ENCODE measurements at regions not wholly inside any gene's neighbourhood (a gene's known extent, or its start where the extent isn't known, plus 50 kb on each side); places are given as distances from the start of the nearest gene placed in this dataset.

DNA sequence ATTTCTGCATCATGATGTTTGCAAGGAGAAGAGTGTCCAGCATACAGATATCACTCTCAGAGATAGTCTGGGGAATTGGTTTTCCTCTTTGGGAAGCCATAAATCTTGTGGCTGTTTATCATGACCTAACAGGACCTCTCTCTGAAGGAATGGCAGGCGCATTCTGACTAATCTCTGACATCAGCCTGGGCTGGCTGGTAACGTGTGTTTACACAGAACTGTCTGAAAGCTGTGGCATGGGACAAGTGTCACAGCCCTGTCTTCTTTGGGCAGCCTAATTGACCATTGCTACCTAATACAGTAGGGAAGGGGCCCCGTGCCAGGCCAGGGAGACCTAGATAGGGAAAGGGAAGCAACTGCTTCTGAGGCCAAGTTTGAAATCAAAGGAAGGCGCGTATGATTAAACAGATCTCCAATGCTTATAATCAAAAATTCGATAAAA, 73.9 kb upstream of the CABCOCO1 start:
- Histone ChIP-seq H2AFZ (replicated peaks; ENCODE audit: low read length, poor library complexity) (peak overlapping the region; percentile 0), H3K79me1 (ENCODE audit: low read depth in 1 of 2, low read length in 2 of 2) (no peaks in the 10 kb centered on the region), H3K18ac (ENCODE audit: low read depth, low read length) (no peak overlapping the region), H3K27ac (ENCODE audit: insufficient read depth, low read length) (no peak overlapping the region), H2BK5ac (ENCODE audit: low read depth, low read length, poor library complexity, severe bottlenecking) (no peak overlapping the region), H4K91ac (ENCODE audit: insufficient read depth, low read depth, low read length) (no peak overlapping the region), H3K36me3 (ENCODE audit: control insufficient read depth, insufficient read depth, low read length) (no peaks in the 10 kb centered on the region), H3K23ac (ENCODE audit: low read depth, low read length) (no peak overlapping the region), H3K9me1 (ENCODE audit: insufficient read depth, low read length) (peaks cover 5% of the 10 kb centered on the region), H3K9me3 (ENCODE audit: control insufficient read depth, insufficient read depth, low read length) (no peaks in the 10 kb centered on the region), H2BK120ac (ENCODE audit: low read depth, low read length) (no peak overlapping the region), H4K8ac (ENCODE audit: low read depth in 2 of 2, low read length in 2 of 2) (no peak overlapping the region; a peak in 1 of 4 replicates), H3K4ac (ENCODE audit: low read depth, low read length) (no peak overlapping the region), H3K4me3 (ENCODE audit: insufficient read depth, low read depth, low read length) (no peak overlapping the region), H2BK20ac (ENCODE audit: low read depth, low read length) (no peak overlapping the region), H3K56ac (ENCODE audit: extremely low read depth, insufficient read depth, low read length) (no peak overlapping the region), H3K4me1 (ENCODE audit: control insufficient read depth, insufficient read depth, low read length) (peaks cover 8% of the 10 kb centered on the region), H4K20me1 (ENCODE audit: insufficient read depth, low read length) (no peaks in the 10 kb centered on the region), H2AK9ac (replicated peaks; ENCODE audit: low read depth, low read length, poor library complexity) (no peak overlapping the region), H3K27me3 (ENCODE audit: control insufficient read depth, insufficient read depth, low read length) (no peaks in the 10 kb centered on the region), H3K4me2 (ENCODE audit: low read depth, low read length) (no peak overlapping the region), H4K5ac (ENCODE audit: low read depth, low read length) (no peak overlapping the region), H2AK5ac (ENCODE audit: low read depth, low read length) (no peak overlapping the region), H3K14ac (replicated peaks; ENCODE audit: low read depth, low read length) (no peak overlapping the region; the same call in 1 of the 2 replicates), H2BK15ac (ENCODE audit: low read depth, low read length) (no peak overlapping the region; the same call in 2 of the 3 replicates), H3K9ac (ENCODE audit: low read depth, low read length) (no peak overlapping the region)
- DNase-seq (peak; percentile 36), ATAC-seq (ENCODE audit: low read depth) (no peak; the same call in 1 of the 2 replicates)
- POLR2A ChIA-PET (ENCODE audit: unreplicated experiment), result no interaction called here
- dilution Hi-C loops (cut with HindIII; ENCODE audit: low sequenced_read_pairs, unreplicated experiment) (no loop called here), intact Hi-C loops (cut with micrococcal nuclease) (no loop called here), in situ Hi-C loops (cut with MboI; ENCODE audit: low sequenced_read_pairs) (no loop called here)
- no CpG with 5 or more reads among the region's 6 CpGs for WGBS, 2 experiments (ENCODE audit: extremely low coverage in 2 of 2, insufficient read length in 1 of 2)
- no peak for TF ChIP-seq MAZ (IDR thresholded peaks at IDR 0.05; ENCODE audit: borderline replicate concordance, low read depth, low read length)
- TF ChIP-seq, protein P1, sequence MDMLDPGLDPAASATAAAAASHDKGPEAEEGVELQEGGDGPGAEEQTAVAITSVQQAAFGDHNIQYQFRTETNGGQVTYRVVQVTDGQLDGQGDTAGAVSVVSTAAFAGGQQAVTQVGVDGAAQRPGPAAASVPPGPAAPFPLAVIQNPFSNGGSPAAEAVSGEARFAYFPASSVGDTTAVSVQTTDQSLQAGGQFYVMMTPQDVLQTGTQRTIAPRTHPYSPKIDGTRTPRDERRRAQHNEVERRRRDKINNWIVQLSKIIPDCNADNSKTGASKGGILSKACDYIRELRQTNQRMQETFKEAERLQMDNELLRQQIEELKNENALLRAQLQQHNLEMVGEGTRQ (IDR thresholded peaks at IDR 0.05; ENCODE audit: low read depth, low read length), result no peak
- no peak for TF ChIP-seq MAFK (IDR thresholded peaks at IDR 0.05; ENCODE audit: low read depth, low read length)
- TF ChIP-seq, protein P2, sequence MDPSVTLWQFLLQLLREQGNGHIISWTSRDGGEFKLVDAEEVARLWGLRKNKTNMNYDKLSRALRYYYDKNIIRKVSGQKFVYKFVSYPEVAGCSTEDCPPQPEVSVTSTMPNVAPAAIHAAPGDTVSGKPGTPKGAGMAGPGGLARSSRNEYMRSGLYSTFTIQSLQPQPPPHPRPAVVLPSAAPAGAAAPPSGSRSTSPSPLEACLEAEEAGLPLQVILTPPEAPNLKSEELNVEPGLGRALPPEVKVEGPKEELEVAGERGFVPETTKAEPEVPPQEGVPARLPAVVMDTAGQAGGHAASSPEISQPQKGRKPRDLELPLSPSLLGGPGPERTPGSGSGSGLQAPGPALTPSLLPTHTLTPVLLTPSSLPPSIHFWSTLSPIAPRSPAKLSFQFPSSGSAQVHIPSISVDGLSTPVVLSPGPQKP (IDR thresholded peaks at IDR 0.05; ENCODE audit: borderline replicate concordance, low read depth, low read length), result no peak
- no peak for TF ChIP-seq POLR2A (IDR thresholded peaks at IDR 0.05; ENCODE audit: low read depth, low read length)
- TF ChIP-seq MXI1 (IDR thresholded peaks at IDR 0.05; ENCODE audit: borderline replicate concordance, low read depth, low read length), result no peak
- no peak for TF ChIP-seq BHLHE40 (IDR thresholded peaks at IDR 0.05; ENCODE audit: low read depth, low read length)
- no peak for TF ChIP-seq RFX5 (IDR thresholded peaks at IDR 0.05; ENCODE audit: low read depth, low read length)
- no peak for TF ChIP-seq FOS (IDR thresholded peaks at IDR 0.05; ENCODE audit: low read depth, low read length)
- TF ChIP-seq, protein P3, sequence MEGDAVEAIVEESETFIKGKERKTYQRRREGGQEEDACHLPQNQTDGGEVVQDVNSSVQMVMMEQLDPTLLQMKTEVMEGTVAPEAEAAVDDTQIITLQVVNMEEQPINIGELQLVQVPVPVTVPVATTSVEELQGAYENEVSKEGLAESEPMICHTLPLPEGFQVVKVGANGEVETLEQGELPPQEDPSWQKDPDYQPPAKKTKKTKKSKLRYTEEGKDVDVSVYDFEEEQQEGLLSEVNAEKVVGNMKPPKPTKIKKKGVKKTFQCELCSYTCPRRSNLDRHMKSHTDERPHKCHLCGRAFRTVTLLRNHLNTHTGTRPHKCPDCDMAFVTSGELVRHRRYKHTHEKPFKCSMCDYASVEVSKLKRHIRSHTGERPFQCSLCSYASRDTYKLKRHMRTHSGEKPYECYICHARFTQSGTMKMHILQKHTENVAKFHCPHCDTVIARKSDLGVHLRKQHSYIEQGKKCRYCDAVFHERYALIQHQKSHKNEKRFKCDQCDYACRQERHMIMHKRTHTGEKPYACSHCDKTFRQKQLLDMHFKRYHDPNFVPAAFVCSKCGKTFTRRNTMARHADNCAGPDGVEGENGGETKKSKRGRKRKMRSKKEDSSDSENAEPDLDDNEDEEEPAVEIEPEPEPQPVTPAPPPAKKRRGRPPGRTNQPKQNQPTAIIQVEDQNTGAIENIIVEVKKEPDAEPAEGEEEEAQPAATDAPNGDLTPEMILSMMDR (conservative IDR thresholded peaks at IDR 0.05; ENCODE audit: low read depth, low read length), result no peak
- TF ChIP-seq RAD21 (IDR thresholded peaks at IDR 0.05; ENCODE audit: low read length), result no peak
- TF ChIP-seq CHD1 (IDR thresholded peaks at IDR 0.05; ENCODE audit: low read depth, low read length), result no peak
- TF ChIP-seq RCOR1 (IDR thresholded peaks at IDR 0.05; ENCODE audit: insufficient replicate concordance, low read length), result no peak
- TF ChIP-seq SMC3 (IDR thresholded peaks at IDR 0.05; ENCODE audit: low read depth, low read length), result no peak
- TF ChIP-seq NFE2L2 (IDR thresholded peaks at IDR 0.05; ENCODE audit: low read depth, low read length), result no peak
- TF ChIP-seq CEBPB (IDR thresholded peaks at IDR 0.05; ENCODE audit: low read depth, low read length), result no peak
- CTCF ChIA-PET, result interaction anchor here (1.2 kb wide), 1 partner anchor 448 kb away, joined by 3 read pairs; no protein-coding TSS in a partner anchor
- no TSS peak for BruUV-seq (replicated peaks)
